ENCODE measurements at regions not wholly inside any gene's neighbourhood (a gene's known extent, or its start where the extent isn't known, plus 50 kb on each side); places are given as distances from the start of the nearest gene placed in this dataset.

DNA sequence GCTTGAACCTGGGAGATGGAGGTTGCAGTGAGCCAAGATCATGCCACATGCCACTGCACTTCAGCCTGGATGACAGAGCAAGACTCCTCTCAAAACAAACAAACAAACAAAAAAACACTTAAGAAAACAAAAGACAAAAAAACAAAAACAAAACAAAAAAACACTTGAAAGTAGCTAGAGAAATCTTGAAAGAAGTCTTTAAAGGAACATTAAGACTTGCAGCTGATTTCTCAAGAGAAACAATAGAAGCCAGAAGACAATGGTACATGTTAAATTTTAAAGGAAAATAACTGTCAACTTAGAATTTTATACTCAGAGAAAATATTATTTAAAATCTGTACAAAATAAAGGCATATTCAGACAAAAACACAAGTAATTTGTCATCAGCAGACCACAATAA lies 71.3 kb downstream of the HLX start:
- TF ChIP-seq CTCF (IDR thresholded peaks at IDR 0.05; ENCODE audit: poor library complexity, severe bottlenecking), result no peak
- TF ChIP-seq EP300 (conservative IDR thresholded peaks at IDR 0.05; ENCODE audit: poor library complexity, severe bottlenecking), result no peak
- no peak for TF ChIP-seq EZH2 (IDR thresholded peaks at IDR 0.05; ENCODE audit: borderline replicate concordance, insufficient read depth, low read length, poor library complexity, severe bottlenecking)
- no peak for TF ChIP-seq RAD21 (conservative IDR thresholded peaks at IDR 0.05)
- TF ChIP-seq TAF1 (IDR thresholded peaks at IDR 0.05; ENCODE audit: low read depth), result no peak
- no peak for TF ChIP-seq POLR2AphosphoS5 (IDR thresholded peaks at IDR 0.05)
- TF ChIP-seq, protein P1, sequence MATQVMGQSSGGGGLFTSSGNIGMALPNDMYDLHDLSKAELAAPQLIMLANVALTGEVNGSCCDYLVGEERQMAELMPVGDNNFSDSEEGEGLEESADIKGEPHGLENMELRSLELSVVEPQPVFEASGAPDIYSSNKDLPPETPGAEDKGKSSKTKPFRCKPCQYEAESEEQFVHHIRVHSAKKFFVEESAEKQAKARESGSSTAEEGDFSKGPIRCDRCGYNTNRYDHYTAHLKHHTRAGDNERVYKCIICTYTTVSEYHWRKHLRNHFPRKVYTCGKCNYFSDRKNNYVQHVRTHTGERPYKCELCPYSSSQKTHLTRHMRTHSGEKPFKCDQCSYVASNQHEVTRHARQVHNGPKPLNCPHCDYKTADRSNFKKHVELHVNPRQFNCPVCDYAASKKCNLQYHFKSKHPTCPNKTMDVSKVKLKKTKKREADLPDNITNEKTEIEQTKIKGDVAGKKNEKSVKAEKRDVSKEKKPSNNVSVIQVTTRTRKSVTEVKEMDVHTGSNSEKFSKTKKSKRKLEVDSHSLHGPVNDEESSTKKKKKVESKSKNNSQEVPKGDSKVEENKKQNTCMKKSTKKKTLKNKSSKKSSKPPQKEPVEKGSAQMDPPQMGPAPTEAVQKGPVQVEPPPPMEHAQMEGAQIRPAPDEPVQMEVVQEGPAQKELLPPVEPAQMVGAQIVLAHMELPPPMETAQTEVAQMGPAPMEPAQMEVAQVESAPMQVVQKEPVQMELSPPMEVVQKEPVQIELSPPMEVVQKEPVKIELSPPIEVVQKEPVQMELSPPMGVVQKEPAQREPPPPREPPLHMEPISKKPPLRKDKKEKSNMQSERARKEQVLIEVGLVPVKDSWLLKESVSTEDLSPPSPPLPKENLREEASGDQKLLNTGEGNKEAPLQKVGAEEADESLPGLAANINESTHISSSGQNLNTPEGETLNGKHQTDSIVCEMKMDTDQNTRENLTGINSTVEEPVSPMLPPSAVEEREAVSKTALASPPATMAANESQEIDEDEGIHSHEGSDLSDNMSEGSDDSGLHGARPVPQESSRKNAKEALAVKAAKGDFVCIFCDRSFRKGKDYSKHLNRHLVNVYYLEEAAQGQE (IDR thresholded peaks at IDR 0.05; ENCODE audit: borderline replicate concordance), result no peak
